ENCODE measurements at regions not wholly inside any gene's neighbourhood (a gene's known extent, or its start where the extent isn't known, plus 50 kb on each side); places are given as distances from the start of the nearest gene placed in this dataset.

DNA sequence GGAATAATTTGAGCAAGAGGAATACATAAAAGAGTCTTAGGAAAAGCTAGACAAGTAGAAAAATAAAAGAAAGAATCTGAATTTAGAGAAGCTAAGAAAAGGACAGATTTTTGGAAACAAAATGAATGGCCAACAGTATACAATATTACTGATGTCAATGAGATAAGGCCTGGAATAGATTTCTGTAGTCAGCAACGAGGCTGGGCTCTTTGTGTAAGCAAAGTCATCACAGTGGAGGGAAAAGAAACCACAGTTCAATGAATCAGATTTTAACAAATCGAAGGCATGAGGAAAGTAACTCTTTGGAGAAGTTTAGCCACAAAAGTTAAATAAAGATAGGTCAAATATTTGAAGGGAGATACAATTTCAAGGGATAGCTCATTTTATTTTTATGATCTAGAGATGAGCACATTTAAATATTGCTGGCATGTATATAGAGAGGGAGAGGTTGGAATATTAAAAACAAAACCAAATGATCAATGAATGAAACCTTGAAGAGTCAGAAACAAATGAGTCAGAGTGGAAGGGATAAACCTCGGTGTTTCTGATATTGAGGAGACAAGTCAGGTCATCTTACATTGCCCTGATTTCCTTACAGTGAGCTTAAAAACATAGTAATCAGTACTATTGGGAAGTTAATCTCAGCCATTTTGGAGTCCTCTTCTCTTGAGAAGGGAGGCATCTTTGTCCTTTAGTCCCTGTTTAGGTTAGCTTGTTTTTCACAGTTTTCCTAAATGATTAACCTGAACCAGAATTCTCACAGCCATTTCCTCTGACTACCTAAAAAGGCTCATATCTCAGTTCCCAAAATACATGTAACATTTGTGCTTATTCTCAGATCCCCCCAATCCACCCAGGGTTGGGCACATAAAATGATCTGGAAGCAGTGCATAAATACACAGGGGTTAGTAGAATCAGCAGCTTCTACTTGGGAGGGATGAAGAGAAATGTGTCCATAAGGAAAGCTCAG, 620.0 kb upstream of the B3GALT2 start:
- no peaks in the 10 kb centered on the region for H3K36me3 ChIP-seq (ENCODE audit: control insufficient read depth in 2 of 2, insufficient read depth in 2 of 2, low read length in 1 of 2)
- no peaks in the 10 kb centered on the region for H3K27me3 ChIP-seq (ENCODE audit: control insufficient read depth in 2 of 2, insufficient read depth in 1 of 2, low read length in 1 of 2)
- H3K9me3 ChIP-seq (ENCODE audit: control insufficient read depth in 2 of 2, insufficient read depth in 1 of 2, low read length in 1 of 2) = no peaks in the 10 kb centered on the region
- no peak overlapping the region for H3K27ac ChIP-seq (ENCODE audit: low read depth in 1 of 2, low read length in 1 of 2)
- H3K4me3 ChIP-seq (ENCODE audit: low read length in 2 of 2) = no peak overlapping the region
- no peak for DNase-seq (ENCODE audit: low read depth in 6 of 9, low spot score in 9 of 9)
- H3K4me1 ChIP-seq (ENCODE audit: control insufficient read depth in 2 of 2, insufficient read depth in 2 of 2, low read length in 2 of 2) = no peaks in the 10 kb centered on the region
- WGBS = 90% methylated on average over 3 of the region's 3 CpGs

DNA sequence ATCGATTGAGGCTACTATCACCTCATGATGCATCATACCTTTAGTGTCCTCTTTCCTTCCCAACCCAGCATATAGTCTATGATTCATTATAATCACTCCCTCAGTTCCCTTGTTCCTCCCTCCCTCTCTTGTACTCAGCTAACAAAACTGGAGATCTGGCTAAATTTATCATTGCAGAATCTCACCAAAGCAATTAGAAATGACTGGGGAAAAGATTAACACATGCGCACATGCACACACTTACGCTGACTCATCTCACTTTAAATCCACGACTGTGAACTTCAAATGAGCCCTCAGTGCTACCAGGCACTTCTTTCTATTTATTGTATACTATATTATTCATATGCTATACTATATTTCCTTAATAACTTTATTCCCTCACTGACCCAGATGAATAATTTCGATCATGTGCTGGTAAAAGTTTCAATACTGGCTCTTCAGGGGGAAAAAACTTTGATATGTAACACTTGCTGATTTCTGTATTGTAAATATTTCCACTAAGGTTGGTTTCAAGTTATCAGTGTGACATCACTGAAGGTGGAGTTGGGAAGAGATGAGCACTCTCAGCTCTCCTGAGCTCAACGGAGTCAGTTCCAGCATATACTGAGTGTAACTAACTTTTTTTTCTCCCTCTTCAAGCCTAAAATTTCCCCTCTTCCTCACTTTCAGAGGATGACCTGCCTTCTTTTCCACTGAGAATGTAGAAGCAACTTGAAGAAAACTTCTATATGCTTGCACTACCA, 613.7 kb upstream of the B3GALT2 start:
- WGBS = 80% methylated on average over 6 of the region's 6 CpGs
- no peak for DNase-seq (ENCODE audit: low read depth in 6 of 9, low spot score in 9 of 9)

DNA sequence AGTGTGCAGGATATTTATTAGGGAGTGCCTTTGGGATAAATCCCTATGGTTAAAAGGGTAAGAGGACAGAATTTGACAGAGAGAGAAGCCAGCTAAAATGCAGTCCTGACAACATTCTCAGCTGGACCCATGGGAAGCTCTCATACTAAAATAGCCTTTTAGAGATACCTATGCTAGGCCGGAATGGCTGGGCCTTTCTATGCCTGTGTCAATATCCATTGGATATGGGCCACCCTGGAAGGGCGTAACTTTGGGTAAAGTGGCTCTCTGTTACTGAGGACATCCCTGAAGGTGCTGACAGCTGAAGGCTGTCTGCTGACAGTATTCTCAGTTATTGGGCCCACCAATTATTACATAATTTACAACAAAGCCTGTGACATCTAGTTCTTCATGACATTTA, 613.0 kb upstream of the B3GALT2 start:
- no peaks in the 10 kb centered on the region for H3K4me1 ChIP-seq (ENCODE audit: control insufficient read depth in 2 of 2, insufficient read depth in 2 of 2, low read length in 2 of 2)
- DNase-seq (ENCODE audit: low read depth in 6 of 9, low spot score in 9 of 9) = no peak
- H3K27me3 ChIP-seq (ENCODE audit: control insufficient read depth in 2 of 2, insufficient read depth in 1 of 2, low read length in 1 of 2) = no peaks in the 10 kb centered on the region
- no peaks in the 10 kb centered on the region for H3K36me3 ChIP-seq (ENCODE audit: control insufficient read depth in 2 of 2, insufficient read depth in 2 of 2, low read length in 1 of 2)
- no peak overlapping the region for H3K27ac ChIP-seq (ENCODE audit: low read depth in 1 of 2, low read length in 1 of 2)
- H3K4me3 ChIP-seq (ENCODE audit: low read length in 2 of 2) = no peak overlapping the region
- 97% methylated on average over 2 of the region's 2 CpGs for WGBS
- no peaks in the 10 kb centered on the region for H3K9me3 ChIP-seq (ENCODE audit: control insufficient read depth in 2 of 2, insufficient read depth in 1 of 2, low read length in 1 of 2)

More for the DNA sequence above, 613.7 kb upstream of the B3GALT2 start:
- Histone ChIP-seq H3K36me3 (ENCODE audit: control insufficient read depth in 2 of 2, insufficient read depth in 2 of 2, low read length in 1 of 2) (no peaks in the 10 kb centered on the region), H3K27me3 (ENCODE audit: control insufficient read depth in 2 of 2, insufficient read depth in 1 of 2, low read length in 1 of 2) (no peaks in the 10 kb centered on the region), H3K4me3 (ENCODE audit: low read length in 2 of 2) (no peak overlapping the region), H3K27ac (ENCODE audit: low read depth in 1 of 2, low read length in 1 of 2) (no peak overlapping the region), H3K9me3 (ENCODE audit: control insufficient read depth in 2 of 2, insufficient read depth in 1 of 2, low read length in 1 of 2) (no peaks in the 10 kb centered on the region), H3K4me1 (ENCODE audit: control insufficient read depth in 2 of 2, insufficient read depth in 2 of 2, low read length in 2 of 2) (no peaks in the 10 kb centered on the region)

DNA sequence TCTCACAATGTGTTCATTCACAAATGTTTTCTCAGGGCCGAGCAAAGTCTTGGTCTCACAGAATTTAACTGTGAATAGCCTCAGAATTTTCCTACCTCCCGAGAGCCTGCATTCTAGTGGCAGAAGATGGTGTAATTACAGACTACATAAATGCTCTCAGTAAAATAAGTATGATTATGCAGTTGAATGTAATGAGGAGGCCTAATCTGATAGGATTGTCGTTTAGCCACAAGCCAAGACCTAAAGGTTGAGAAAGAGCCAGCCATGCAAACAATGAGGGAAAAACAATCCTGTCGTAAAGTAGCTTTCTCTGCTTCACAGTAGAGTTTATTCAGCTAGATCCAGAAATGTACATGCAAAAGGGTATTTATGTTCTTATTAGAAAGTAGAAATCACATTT, 607.8 kb upstream of the B3GALT2 start:
- DNase-seq (ENCODE audit: low read depth in 6 of 9, low spot score in 9 of 9) = no peak
- H3K27me3 ChIP-seq (ENCODE audit: control insufficient read depth in 2 of 2, insufficient read depth in 1 of 2, low read length in 1 of 2) = no peaks in the 10 kb centered on the region
- H3K4me1 ChIP-seq (ENCODE audit: control insufficient read depth in 2 of 2, insufficient read depth in 2 of 2, low read length in 2 of 2) = no peaks in the 10 kb centered on the region
- no peak overlapping the region for H3K27ac ChIP-seq (ENCODE audit: low read depth in 1 of 2, low read length in 1 of 2)
- WGBS = 95% methylated on average over 4 of the region's 4 CpGs
- H3K36me3 ChIP-seq (ENCODE audit: control insufficient read depth in 2 of 2, insufficient read depth in 2 of 2, low read length in 1 of 2) = no peaks in the 10 kb centered on the region
- no peak overlapping the region for H3K4me3 ChIP-seq (ENCODE audit: low read length in 2 of 2)
- H3K9me3 ChIP-seq (ENCODE audit: control insufficient read depth in 2 of 2, insufficient read depth in 1 of 2, low read length in 1 of 2) = no peaks in the 10 kb centered on the region

DNA sequence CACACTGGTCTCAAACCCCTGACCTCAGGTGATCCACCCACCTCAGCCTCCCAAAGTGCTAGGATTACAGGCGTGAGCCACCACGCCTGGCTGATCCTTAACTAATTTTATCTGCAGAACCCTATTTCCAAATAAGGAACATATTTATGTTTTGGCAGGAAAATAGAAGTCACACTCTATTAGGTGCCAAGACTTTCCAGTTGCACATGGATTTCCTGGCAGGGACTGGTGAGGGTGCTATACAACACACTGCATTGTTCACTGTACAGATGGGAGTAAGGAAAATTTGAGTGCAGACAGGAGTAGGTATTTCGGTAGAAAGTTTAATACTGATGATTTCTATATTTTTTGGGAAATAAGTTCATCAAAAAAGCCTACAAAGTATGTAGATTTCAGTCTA, 605.3 kb upstream of the B3GALT2 start:
- WGBS = 97% methylated on average over 3 of the region's 3 CpGs
- no peaks in the 10 kb centered on the region for H3K9me3 ChIP-seq (ENCODE audit: control insufficient read depth in 2 of 2, insufficient read depth in 1 of 2, low read length in 1 of 2)
- H3K4me1 ChIP-seq (ENCODE audit: control insufficient read depth in 2 of 2, insufficient read depth in 2 of 2, low read length in 2 of 2) = no peaks in the 10 kb centered on the region
- H3K27me3 ChIP-seq (ENCODE audit: control insufficient read depth in 2 of 2, insufficient read depth in 1 of 2, low read length in 1 of 2) = no peaks in the 10 kb centered on the region
- H3K27ac ChIP-seq (ENCODE audit: low read depth in 1 of 2, low read length in 1 of 2) = no peak overlapping the region
- no peak for DNase-seq (ENCODE audit: low read depth in 6 of 9, low spot score in 9 of 9)
- H3K4me3 ChIP-seq (ENCODE audit: low read length in 2 of 2) = no peak overlapping the region
- no peaks in the 10 kb centered on the region for H3K36me3 ChIP-seq (ENCODE audit: control insufficient read depth in 2 of 2, insufficient read depth in 2 of 2, low read length in 1 of 2)

DNA sequence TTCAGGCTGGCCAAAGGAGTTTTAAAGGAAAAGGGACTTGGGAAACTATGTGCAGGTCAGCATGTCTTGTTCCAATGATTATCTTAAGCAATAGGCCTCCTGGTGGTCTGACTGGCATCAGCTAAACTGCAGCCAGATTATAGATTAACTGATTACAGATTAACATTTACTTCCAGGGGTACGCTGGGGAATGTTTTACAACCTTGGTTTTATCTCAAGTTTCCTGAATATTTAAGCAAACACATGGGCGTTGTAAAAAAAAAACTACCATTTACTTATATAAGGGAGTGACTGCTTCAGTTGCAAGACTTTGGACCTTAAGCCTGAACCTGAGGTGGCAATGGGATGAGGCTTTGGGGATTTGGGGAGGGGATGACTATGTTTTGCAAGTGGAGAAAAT, 600.6 kb upstream of the B3GALT2 start:
- no peaks in the 10 kb centered on the region for H3K36me3 ChIP-seq (ENCODE audit: control insufficient read depth in 2 of 2, insufficient read depth in 2 of 2, low read length in 1 of 2)
- H3K4me3 ChIP-seq (ENCODE audit: low read length in 2 of 2) = no peak overlapping the region
- no peaks in the 10 kb centered on the region for H3K4me1 ChIP-seq (ENCODE audit: control insufficient read depth in 2 of 2, insufficient read depth in 2 of 2, low read length in 2 of 2)
- no peaks in the 10 kb centered on the region for H3K27me3 ChIP-seq (ENCODE audit: control insufficient read depth in 2 of 2, insufficient read depth in 1 of 2, low read length in 1 of 2)
- no peaks in the 10 kb centered on the region for H3K9me3 ChIP-seq (ENCODE audit: control insufficient read depth in 2 of 2, insufficient read depth in 1 of 2, low read length in 1 of 2)
- WGBS = 48% methylated on average over 2 of the region's 2 CpGs
- H3K27ac ChIP-seq (ENCODE audit: low read depth in 1 of 2, low read length in 1 of 2) = no peak overlapping the region
- DNase-seq (ENCODE audit: low read depth in 6 of 9, low spot score in 9 of 9) = no peak

DNA sequence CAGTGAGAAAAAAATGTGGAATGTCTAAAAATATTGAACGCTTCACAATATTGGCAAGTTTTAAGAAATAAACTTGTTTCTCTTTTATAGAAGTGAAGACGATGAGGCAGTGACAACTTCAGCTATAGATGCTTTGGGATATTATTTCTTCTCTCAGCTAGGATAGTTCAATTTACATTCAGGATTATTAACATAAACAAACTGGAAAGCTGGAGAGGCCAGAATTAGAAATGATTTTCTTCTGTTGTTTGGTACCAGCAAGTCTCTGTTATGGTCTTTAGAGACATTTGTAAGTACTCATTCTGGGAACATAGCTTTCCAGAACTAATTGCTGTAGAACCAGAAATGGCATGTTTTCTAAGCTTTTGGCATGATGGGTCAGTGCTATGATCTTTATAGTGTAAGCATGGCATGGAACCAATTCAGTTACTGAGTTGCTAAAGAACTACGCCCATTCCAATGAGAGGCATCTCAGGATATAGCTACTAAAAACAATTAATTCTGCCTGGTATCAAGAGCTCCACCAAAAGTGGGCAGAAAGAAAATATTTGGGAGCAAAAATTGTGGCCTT, 599.5 kb upstream of the B3GALT2 start:
- H3K4me1 ChIP-seq (ENCODE audit: control insufficient read depth in 2 of 2, insufficient read depth in 2 of 2, low read length in 2 of 2) = no peaks in the 10 kb centered on the region
- H3K27me3 ChIP-seq (ENCODE audit: control insufficient read depth in 2 of 2, insufficient read depth in 1 of 2, low read length in 1 of 2) = no peaks in the 10 kb centered on the region
- no peaks in the 10 kb centered on the region for H3K36me3 ChIP-seq (ENCODE audit: control insufficient read depth in 2 of 2, insufficient read depth in 2 of 2, low read length in 1 of 2)
- H3K9me3 ChIP-seq (ENCODE audit: control insufficient read depth in 2 of 2, insufficient read depth in 1 of 2, low read length in 1 of 2) = no peaks in the 10 kb centered on the region
- H3K27ac ChIP-seq (ENCODE audit: low read depth in 1 of 2, low read length in 1 of 2) = no peak overlapping the region
- WGBS = 97% methylated on average over 3 of the region's 3 CpGs
- no peak overlapping the region for H3K4me3 ChIP-seq (ENCODE audit: low read length in 2 of 2)
- DNase-seq (ENCODE audit: low read depth in 6 of 9, low spot score in 9 of 9) = no peak

DNA sequence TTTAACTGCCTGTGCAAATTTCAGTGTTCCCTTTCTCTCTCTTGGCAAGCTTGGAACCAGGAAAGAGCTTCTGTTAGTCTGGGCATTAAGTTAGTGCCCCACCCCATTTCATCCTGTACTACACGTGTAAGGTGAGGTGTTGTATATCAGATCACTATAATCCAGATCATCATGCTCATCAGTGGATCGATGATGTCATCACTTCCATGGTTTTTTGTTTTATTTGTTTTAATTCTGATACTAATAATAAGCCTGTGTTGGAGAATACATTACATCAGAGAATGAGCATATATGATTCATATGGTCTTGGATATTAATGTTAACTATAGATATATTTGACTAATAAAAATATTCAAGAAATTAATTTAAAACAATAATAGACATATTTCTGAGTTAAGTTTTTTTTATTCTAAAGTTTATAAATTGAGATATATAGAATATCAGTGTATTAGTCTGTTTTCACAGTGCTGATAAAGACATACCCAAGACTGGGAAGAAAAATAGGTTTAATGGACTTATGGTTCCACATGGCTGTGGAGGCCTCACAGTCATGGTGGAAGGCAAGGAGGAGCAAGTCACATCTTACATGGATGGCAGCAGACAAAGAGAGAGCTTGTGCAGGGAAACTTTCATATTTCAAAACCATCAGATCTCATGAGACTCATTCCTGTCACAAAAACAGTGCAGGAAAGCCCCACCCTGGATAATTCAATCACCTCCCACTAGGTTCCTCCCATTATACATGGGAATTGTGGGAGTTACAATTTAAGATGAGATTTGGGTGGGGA, 588.3 kb upstream of the B3GALT2 start:
- Histone ChIP-seq H3K4me3 (ENCODE audit: low read length in 2 of 2) (no peak overlapping the region), H3K4me1 (ENCODE audit: control insufficient read depth in 2 of 2, insufficient read depth in 2 of 2, low read length in 2 of 2) (no peaks in the 10 kb centered on the region), H3K27me3 (ENCODE audit: control insufficient read depth in 2 of 2, insufficient read depth in 1 of 2, low read length in 1 of 2) (no peaks in the 10 kb centered on the region), H3K9me3 (ENCODE audit: control insufficient read depth in 2 of 2, insufficient read depth in 1 of 2, low read length in 1 of 2) (peaks cover 0 to 5% of the 10 kb centered on the region in 2 donors), H3K36me3 (ENCODE audit: control insufficient read depth in 2 of 2, insufficient read depth in 2 of 2, low read length in 1 of 2) (no peaks in the 10 kb centered on the region), H3K27ac (ENCODE audit: low read depth in 1 of 2, low read length in 1 of 2) (no peak overlapping the region)
- DNase-seq (ENCODE audit: low read depth in 6 of 9, low spot score in 9 of 9) = no peak
- 98% methylated on average over 2 of the region's 2 CpGs for WGBS
